Endodermal cell (in vitro differentiated cells): ENCODE measurements at regions not wholly inside any gene's neighbourhood (a gene's known extent, or its start where the extent isn't known, plus 50 kb on each side); places are given as distances from the start of the nearest gene placed in this dataset.

ENCODE experiments used
- DNase-seq: peaks from one replicate; pipeline ENCODE4 v3.0.0-alpha.2; 2017
- H3K27ac ChIP-seq: 2 replicates; pipeline ENCODE4 v1.5.1; 2013; ENCODE audit warnings: mild to moderate bottlenecking, low read depth, low read length, moderate library complexity
- H3K27me3 ChIP-seq: 2 replicates; pipeline ENCODE4 v1.6.1; 2013; ENCODE audit warnings: mild to moderate bottlenecking, low read length, moderate library complexity; ENCODE audit not compliant: insufficient read depth, control insufficient read depth, poor library complexity, severe bottlenecking
- H3K36me3 ChIP-seq: 2 replicates; pipeline ENCODE4 v1.7.0; 2013; ENCODE audit warnings: mild to moderate bottlenecking, low read length, moderate library complexity; ENCODE audit not compliant: control insufficient read depth, insufficient read depth
- H3K4me1 ChIP-seq: one replicate; pipeline ENCODE4 v1.7.0; 2013; ENCODE audit warnings: low read length; ENCODE audit not compliant: control insufficient read depth, insufficient read depth
- H3K4me3 ChIP-seq: 2 replicates; pipeline ENCODE4 v1.5.1; 2013; ENCODE audit warnings: mild to moderate bottlenecking, low read length, moderate library complexity
- H3K9ac ChIP-seq: 2 replicates; pipeline ENCODE4 v1.6.1; 2013; ENCODE audit warnings: mild to moderate bottlenecking, low read length, moderate library complexity; ENCODE audit not compliant: poor library complexity, severe bottlenecking; ENCODE audit errors: extremely low read depth
- H3K9me3 ChIP-seq: 2 replicates; pipeline ENCODE4 v1.6.1; 2013; ENCODE audit warnings: mild to moderate bottlenecking, low read length, moderate library complexity; ENCODE audit not compliant: control insufficient read depth
- H3K27ac Mint-ChIP-seq: 2 replicates; pipeline ENCODE4 v1.8.0; 2020; ENCODE audit warnings: mixed read lengths
- H3K27me3 Mint-ChIP-seq: 2 replicates; pipeline ENCODE4 v1.8.0; 2021; ENCODE audit warnings: mild to moderate bottlenecking, mixed read lengths; ENCODE audit not compliant: insufficient read depth
- H3K36me3 Mint-ChIP-seq: 2 replicates; pipeline ENCODE4 v1.8.0; 2020; ENCODE audit warnings: low read depth, mixed read lengths
- H3K4me1 Mint-ChIP-seq: 2 replicates; pipeline ENCODE4 v1.8.0; 2020; ENCODE audit warnings: mixed read lengths
- H3K4me3 Mint-ChIP-seq: 2 replicates; pipeline ENCODE4 v1.8.0; 2020; ENCODE audit warnings: mild to moderate bottlenecking, moderate library complexity, mixed read lengths
- H3K9me3 Mint-ChIP-seq: 2 replicates; pipeline ENCODE4 v1.8.0; 2020; ENCODE audit warnings: mild to moderate bottlenecking, mixed read lengths
- CTCF ChIP-seq: fragments of 200-600 bp; sonication (generic); conservative IDR thresholded peaks from 2 replicates; pipeline ENCODE4 v1.5.0; 2021; ENCODE audit warnings: antibody characterized with exemption, mild to moderate bottlenecking
- WGBS, 2 experiments: methylation state at CpG; one replicate each; pipeline versions ENCODE4 v1.1.5 to v1.1.7; 2013; ENCODE audit warnings: missing lambda C conversion rate in 2 of 2, mixed read lengths in 1 of 2; ENCODE audit not compliant: insufficient coverage in 1 of 2, insufficient read length in 1 of 2; 5-methylcytosine and 5-hydroxymethylcytosine counted together

- DNase-seq = no peak
- H3K27me3 Mint-ChIP-seq = peaks cover 10% of the 10 kb centered on the region
- peaks cover 7% of the 10 kb centered on the region for H3K27me3 ChIP-seq
- no peak overlapping the region for H3K27ac Mint-ChIP-seq
- peaks cover 2% of the 10 kb centered on the region for H3K4me1 Mint-ChIP-seq
- WGBS, 2 experiments = 86 to 100% methylated on average over 1 of the region's 1 CpG
- H3K36me3 ChIP-seq = no peaks in the 10 kb centered on the region
- no peaks in the 10 kb centered on the region for H3K9me3 ChIP-seq
- no peak for TF ChIP-seq CTCF
- H3K9me3 Mint-ChIP-seq = no peaks in the 10 kb centered on the region
- no peak overlapping the region for H3K27ac ChIP-seq
- no peak overlapping the region for H3K4me3 Mint-ChIP-seq
- no peak overlapping the region for H3K9ac ChIP-seq
- H3K4me1 ChIP-seq = no peaks in the 10 kb centered on the region
- no peak overlapping the region for H3K4me3 ChIP-seq
- no peaks in the 10 kb centered on the region for H3K36me3 Mint-ChIP-seq
Measured at GRCh38 chr6:50958148-50958697, 139.6 kb downstream of the TFAP2B start.

GRCh38 chr6:50959081-50959641, 140.5 kb downstream of the TFAP2B start:
- no peak for TF ChIP-seq CTCF
- 87 to 100% methylated on average over 3 to 4 of the region's 4 CpGs for WGBS, 2 experiments
- Mint-ChIP-seq H3K27me3 (peaks cover 12% of the 10 kb centered on the region), H3K36me3 (no peaks in the 10 kb centered on the region), H3K4me1 (peaks cover 2% of the 10 kb centered on the region), H3K27ac (no peak overlapping the region), H3K9me3 (no peaks in the 10 kb centered on the region), H3K4me3 (no peak overlapping the region)
- H3K4me1 ChIP-seq = no peaks in the 10 kb centered on the region
- H3K9ac ChIP-seq = no peak overlapping the region
- no peaks in the 10 kb centered on the region for H3K9me3 ChIP-seq
- H3K36me3 ChIP-seq = no peaks in the 10 kb centered on the region
- H3K27ac ChIP-seq = no peak overlapping the region
- H3K4me3 ChIP-seq = no peak overlapping the region
- no peak for DNase-seq
- peaks cover 7% of the 10 kb centered on the region for H3K27me3 ChIP-seq

DNA sequence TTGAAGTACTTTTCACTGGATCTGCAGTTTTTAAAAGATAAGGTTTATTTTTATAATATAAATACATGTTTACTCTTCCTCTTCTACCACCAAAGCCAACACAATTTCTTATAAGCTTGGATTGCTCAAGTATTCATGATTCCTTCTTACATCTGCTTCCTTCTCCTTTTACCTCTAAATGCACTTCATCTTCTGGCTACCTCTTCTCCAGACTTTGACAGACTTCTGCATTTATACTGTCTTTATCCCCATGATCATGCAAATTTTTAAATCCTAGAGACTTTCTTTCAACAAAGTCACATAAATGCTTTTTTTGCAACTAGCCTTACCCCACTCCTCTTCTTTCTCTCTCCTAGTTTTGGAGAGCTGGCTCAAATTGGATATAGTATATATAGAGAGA, 142.9 kb downstream of the TFAP2B start:
- H3K27ac ChIP-seq = no peak overlapping the region
- no peaks in the 10 kb centered on the region for H3K9me3 ChIP-seq
- TF ChIP-seq CTCF = no peak
- H3K27me3 ChIP-seq = peaks cover 7% of the 10 kb centered on the region
- no peak overlapping the region for H3K27ac Mint-ChIP-seq
- no peaks in the 10 kb centered on the region for H3K36me3 ChIP-seq
- H3K36me3 Mint-ChIP-seq = no peaks in the 10 kb centered on the region
- H3K4me3 Mint-ChIP-seq = no peak overlapping the region
- no peak for DNase-seq
- H3K9me3 Mint-ChIP-seq = no peaks in the 10 kb centered on the region
- no peak overlapping the region for H3K9ac ChIP-seq
- H3K27me3 Mint-ChIP-seq = peaks cover 12% of the 10 kb centered on the region
- H3K4me1 ChIP-seq = no peaks in the 10 kb centered on the region
- peaks cover 2% of the 10 kb centered on the region for H3K4me1 Mint-ChIP-seq
- H3K4me3 ChIP-seq = no peak overlapping the region
